ENCODE measurements at regions not wholly inside any gene's neighbourhood (a gene's known extent, or its start where the extent isn't known, plus 50 kb on each side); places are given as distances from the start of the nearest gene placed in this dataset.

GRCh38 chr2:60159519-60159918, 393.9 kb downstream of the BCL11A start:
- ChIA-PET POLR2A (ENCODE audit: partially characterized antibody) (no interaction called here), CTCF (ENCODE audit: partially characterized antibody) (no interaction called here)
- no peak overlapping the region for H4K8ac ChIP-seq (ENCODE audit: extremely low read depth, insufficient read depth, low read length)
- no peak overlapping the region for H2BK120ac ChIP-seq (replicated peaks; ENCODE audit: low read depth, low read length)
- H3K79me1 ChIP-seq (ENCODE audit: low read depth, low read length): no peaks in the 10 kb centered on the region
- no peak overlapping the region for H2BK12ac ChIP-seq (ENCODE audit: low read depth, low read length)
- H3K23ac ChIP-seq (ENCODE audit: insufficient read length): no peak overlapping the region
- H3K36me3 ChIP-seq (ENCODE audit: control insufficient read depth in 2 of 4, insufficient read depth in 4 of 4, low read length in 3 of 4): no peaks in the 10 kb centered on the region
- no peaks in the 10 kb centered on the region for H3K23me2 ChIP-seq (ENCODE audit: low read depth, low read length)
- no peak overlapping the region for H3K4me3 ChIP-seq (ENCODE audit: extremely low read depth in 1 of 4, insufficient read depth in 2 of 4, low read depth in 3 of 4, low read length in 4 of 4)
- no peak overlapping the region for H3K14ac ChIP-seq (ENCODE audit: insufficient read length)
- no peak overlapping the region for H4K5ac ChIP-seq (ENCODE audit: insufficient read length, low read depth, low read length)
- H2AK5ac ChIP-seq (ENCODE audit: low read depth, low read length): no peak overlapping the region
- no peak for FAIRE-seq
- H3K56ac ChIP-seq (replicated peaks; ENCODE audit: insufficient read length, low read depth, low read length): no peak overlapping the region
- H3K27me3 ChIP-seq (replicated peaks in 1 of 4; ENCODE audit: control insufficient read depth in 3 of 4, extremely low read depth in 1 of 4, insufficient read depth in 3 of 4, low read length in 3 of 4): no peaks in the 10 kb centered on the region
- no peaks in the 10 kb centered on the region for H3K9me3 ChIP-seq (ENCODE audit: insufficient read depth in 2 of 2, low read depth in 1 of 2, low read length in 1 of 2)
- no peak overlapping the region for H2AFZ ChIP-seq (ENCODE audit: low read length)
- H2BK5ac ChIP-seq (ENCODE audit: low read depth, low read length): no peak overlapping the region
- H3K79me2 ChIP-seq (ENCODE audit: control insufficient read depth in 1 of 2, insufficient read depth in 2 of 2, low read length in 2 of 2): no peaks in the 10 kb centered on the region
- no peak overlapping the region for H3K18ac ChIP-seq (ENCODE audit: extremely low read depth, low read length)
- H3K4me2 ChIP-seq (ENCODE audit: insufficient read depth in 1 of 2, low read depth in 2 of 2, low read length in 2 of 2): no peak overlapping the region
- H3K4me1 ChIP-seq (replicated peaks in 1 of 4; ENCODE audit: control insufficient read depth in 3 of 4, insufficient read depth in 4 of 4, low read length in 3 of 4): no peaks in the 10 kb centered on the region
- H3K9ac ChIP-seq (replicated peaks in 1 of 4; ENCODE audit: extremely low read depth in 1 of 4, low read depth in 3 of 4, low read length in 3 of 4): no peak overlapping the region
- whole genome bisulfite sequencing, 2 experiments (ENCODE audit: extremely low coverage in 1 of 2, insufficient coverage in 1 of 2, insufficient read length in 1 of 2, insufficient replicate concordance in 2 of 2, low coverage in 1 of 2, low lambda C conversion rate in 2 of 2, missing lambda C conversion rate in 1 of 2): 84% methylated on average over 2 of the region's 2 CpGs; no CpG with 5 or more reads in 1 of the 2 experiments
- DNase-seq (ENCODE audit: low read depth in 1 of 2, low spot score in 2 of 2): no peak
- H4K91ac ChIP-seq (replicated peaks; ENCODE audit: insufficient read length, low read length): no peak overlapping the region
- H2BK20ac ChIP-seq (ENCODE audit: low read length): no peak overlapping the region
- no peak overlapping the region for H3K4ac ChIP-seq (replicated peaks; ENCODE audit: insufficient read length, low read depth, low read length)
- no peaks in the 10 kb centered on the region for H4K20me1 ChIP-seq (replicated peaks in 1 of 2; ENCODE audit: control insufficient read depth in 1 of 2, insufficient read depth in 2 of 2, low read length in 2 of 2)
- H2BK15ac ChIP-seq (ENCODE audit: low read length): no peak overlapping the region
- no peak overlapping the region for H3K27ac ChIP-seq (ENCODE audit: low read depth, low read length)
- no peak for TF ChIP-seq YY1 (IDR thresholded peaks at IDR 0.05; ENCODE audit: low read depth, low read length)
- TF ChIP-seq KDM4A (IDR thresholded peaks at IDR 0.05; ENCODE audit: low read depth, low read length, severe bottlenecking): no peak
- no peak for TF ChIP-seq RXRA (IDR thresholded peaks at IDR 0.05; ENCODE audit: insufficient read depth, low read depth, low read length)
- TF ChIP-seq BCL11A (IDR thresholded peaks at IDR 0.05; ENCODE audit: low read depth in 2 of 2, low read length in 2 of 2): no peak
- TF ChIP-seq CTBP2 (IDR thresholded peaks at IDR 0.05; ENCODE audit: borderline replicate concordance, insufficient read depth, insufficient read length, low read length): no peak
- no peak for TF ChIP-seq GABPA (IDR thresholded peaks at IDR 0.05; ENCODE audit: borderline replicate concordance, insufficient read depth, low read length)
- no peak for TF ChIP-seq NRF1 (IDR thresholded peaks at IDR 0.05; ENCODE audit: low read depth, low read length)
- TF ChIP-seq JUND (IDR thresholded peaks at IDR 0.05; ENCODE audit: low read length): no peak
- no peak for TF ChIP-seq BACH1 (IDR thresholded peaks at IDR 0.05; ENCODE audit: low read length)
- TF ChIP-seq KDM1A (IDR thresholded peaks at IDR 0.05; ENCODE audit: borderline replicate concordance, low read length): no peak
- no peak for TF ChIP-seq SIRT6 (IDR thresholded peaks at IDR 0.05; ENCODE audit: low read length)
- no peak for TF ChIP-seq PHF8 (conservative IDR thresholded peaks at IDR 0.05; ENCODE audit: low read depth, low read length)
- no peak for TF ChIP-seq TBP (IDR thresholded peaks at IDR 0.05; ENCODE audit: low read depth, low read length)
- no peak for TF ChIP-seq CBX5 (IDR thresholded peaks at IDR 0.05; ENCODE audit: low read depth, low read length)
- TF ChIP-seq USF2 (IDR thresholded peaks at IDR 0.05; ENCODE audit: low read length): no peak
